Jurkat, Clone E6-1 (cell line): ENCODE measurements at regions not wholly inside any gene's neighbourhood (a gene's known extent, or its start where the extent isn't known, plus 50 kb on each side); places are given as distances from the start of the nearest gene placed in this dataset.

Source experiments
- DNase-seq: peaks from one replicate; pipeline ENCODE4 v3.0.0-alpha.2; 2011; ENCODE audit warnings: low read depth, low spot score
- H3K4me3 ChIP-seq: 2 replicates; pipeline ENCODE4 v1.5.1; 2011; ENCODE audit warnings: mild to moderate bottlenecking, low read length, control low read depth, moderate library complexity

- DNase-seq, result no peak
- no peak overlapping the region for H3K4me3 ChIP-seq
Measured at GRCh38 chr3:25043177-25043576, 384.9 kb upstream of the RARB start.

GRCh38 chr3:25043749-25044148 is 384.3 kb upstream of the RARB start:
- no peak for DNase-seq
- no peak overlapping the region for H3K4me3 ChIP-seq

- no peak overlapping the region for H3K4me3 ChIP-seq
- DNase-seq, result no peak
Measured at GRCh38 chr3:25044762-25045710, 383.0 kb upstream of the RARB start.

GRCh38 chr3:25046911-25047771 is 380.9 kb upstream of the RARB start:
- no peak overlapping the region for H3K4me3 ChIP-seq
- DNase-seq, result no peak

GRCh38 chr3:25049304-25049703 is 378.8 kb upstream of the RARB start:
- no peak for DNase-seq
- no peak overlapping the region for H3K4me3 ChIP-seq

GRCh38 chr3:25053360-25053759 is 374.7 kb upstream of the RARB start:
- H3K4me3 ChIP-seq, result no peak overlapping the region
- no peak for DNase-seq

- no peak for DNase-seq
- H3K4me3 ChIP-seq, result no peak overlapping the region
Measured at GRCh38 chr3:25056036-25056755, 371.9 kb upstream of the RARB start.

GRCh38 chr3:25056803-25057351 is 371.2 kb upstream of the RARB start:
- no peak overlapping the region for H3K4me3 ChIP-seq
- DNase-seq, result no peak

- H3K4me3 ChIP-seq, result no peak overlapping the region
- no peak for DNase-seq
Measured at GRCh38 chr3:25057379-25057778, 370.7 kb upstream of the RARB start.

GRCh38 chr3:25064681-25065080 is 363.4 kb upstream of the RARB start:
- no peak for DNase-seq

GRCh38 chr3:25069970-25070369 is 358.1 kb upstream of the RARB start:
- H3K4me3 ChIP-seq, result no peak overlapping the region

More at GRCh38 chr3:25064681-25065080, 363.4 kb upstream of the RARB start:
- H3K4me3 ChIP-seq, result no peak overlapping the region

GRCh38 chr3:25071846-25072245 is 356.2 kb upstream of the RARB start:
- DNase-seq, result no peak
- H3K4me3 ChIP-seq, result no peak overlapping the region

More at GRCh38 chr3:25069970-25070369, 358.1 kb upstream of the RARB start:
- no peak for DNase-seq

- DNase-seq, result no peak
- no peak overlapping the region for H3K4me3 ChIP-seq
Measured at GRCh38 chr3:25073423-25073822, 354.6 kb upstream of the RARB start.

- no peak for DNase-seq
- H3K4me3 ChIP-seq, result no peak overlapping the region
Measured at GRCh38 chr3:25074149-25074548, 353.9 kb upstream of the RARB start.

GRCh38 chr3:25080461-25080860 is 347.6 kb upstream of the RARB start:
- DNase-seq, result no peak
- H3K4me3 ChIP-seq, result no peak overlapping the region

GRCh38 chr3:25084016-25084415 is 344.0 kb upstream of the RARB start:
- DNase-seq, result no peak
- no peak overlapping the region for H3K4me3 ChIP-seq

- DNase-seq, result no peak
Measured at GRCh38 chr3:25086721-25087120, 341.3 kb upstream of the RARB start.

GRCh38 chr3:25088284-25088683 is 339.8 kb upstream of the RARB start:
- no peak for DNase-seq
- no peak overlapping the region for H3K4me3 ChIP-seq

More at GRCh38 chr3:25086721-25087120, 341.3 kb upstream of the RARB start:
- no peak overlapping the region for H3K4me3 ChIP-seq
